HEK293 (cell line): ENCODE measurements at regions not wholly inside any gene's neighbourhood (a gene's known extent, or its start where the extent isn't known, plus 50 kb on each side); places are given as distances from the start of the nearest gene placed in this dataset.

Experiments used
- CTCF ChIA-PET: fragments of 350-600 bp; formaldehyde crosslinking; extraction: SDS; loops from one replicate; lab custom pipeline; 2021; ENCODE audit warnings: antibody characterized with exemption; lab: Yijun Ruan, JAX
- POLR2A ChIA-PET: fragments of 300-600 bp; formaldehyde crosslinking; extraction: SDS; loops from one replicate; lab custom pipeline; 2020; ENCODE audit warnings: antibody characterized with exemption, inconsistent platforms; lab: Yijun Ruan, JAX
- H3K27ac ChIP-seq: fragments of 200-500 bp; sonication (Bioruptor generic); 2 replicates; pipeline ENCODE4 v1.5.1; 2014; ENCODE audit warnings: low read depth, low read length, control low read depth, inconsistent platforms; ENCODE audit errors: extremely low read depth
- H3K36me3 ChIP-seq, 2 experiments: fragments of 200-500 bp in 1 of 2; sonication (Bioruptor generic) in 1 of 2; 1 replicate in 1 of 2; 2 replicates in 1 of 2; pipeline ENCODE4 v1.5.1; 2014 to 2017; ENCODE audit warnings: inconsistent platforms in 2 of 2, low read length in 2 of 2; ENCODE audit not compliant: control insufficient read depth in 2 of 2, insufficient read depth in 1 of 2
- H3K4me1 ChIP-seq: fragments of 200-500 bp; sonication (Bioruptor generic); 2 replicates; pipeline ENCODE4 v1.5.1; 2014; ENCODE audit warnings: mild to moderate bottlenecking, low read length, inconsistent platforms; ENCODE audit not compliant: control insufficient read depth, insufficient read depth
- H3K4me3 ChIP-seq: 2 replicates; pipeline ENCODE4 v1.5.1; 2011; ENCODE audit warnings: low read depth, mild to moderate bottlenecking, control low read depth, low read length, moderate library complexity
- H3K9me3 ChIP-seq: fragments of 200-500 bp; sonication (Bioruptor generic); 2 replicates; pipeline ENCODE4 v1.5.1; 2014; ENCODE audit warnings: low read depth, low read length, inconsistent platforms; ENCODE audit not compliant: control insufficient read depth, insufficient read depth
- EGR2 ChIP-seq: fragments of 450-650 bp; formaldehyde crosslinking; IDR thresholded peaks from 2 replicates; pipeline ENCODE4 v1.5.1; 2016; ENCODE audit warnings: low read depth, missing biosample characterization, missing genetic modification characterization
- KLF8 ChIP-seq: fragments of 450-650 bp; formaldehyde crosslinking; IDR thresholded peaks from 2 replicates; pipeline ENCODE4 v1.5.1; 2016; ENCODE audit warnings: missing biosample characterization, missing genetic modification characterization
- PRDM10 ChIP-seq: fragments of 450-650 bp; formaldehyde crosslinking; IDR thresholded peaks from 2 replicates; pipeline ENCODE4 v1.5.1; 2016; ENCODE audit warnings: missing biosample characterization, missing genetic modification characterization
- SCRT2 ChIP-seq: fragments of 450-650 bp; formaldehyde crosslinking; IDR thresholded peaks from 2 replicates; pipeline ENCODE4 v1.5.1; 2016; ENCODE audit warnings: missing biosample characterization, missing genetic modification characterization
- SETDB1 ChIP-seq: IDR thresholded peaks from one replicate; pipeline ENCODE4 v1.6.1; 2017; ENCODE audit warnings: mild to moderate bottlenecking, low read length, moderate library complexity, mixed read lengths; ENCODE audit not compliant: insufficient read length
- SP2 ChIP-seq: fragments of 450-650 bp; formaldehyde crosslinking; IDR thresholded peaks from 2 replicates; pipeline ENCODE4 v1.5.1; 2016; ENCODE audit warnings: missing biosample characterization, missing genetic modification characterization
- SP7 ChIP-seq: fragments of 450-650 bp; formaldehyde crosslinking; IDR thresholded peaks from 2 replicates; pipeline ENCODE4 v1.5.1; 2016; ENCODE audit warnings: missing biosample characterization, missing genetic modification characterization
- TRIM28 ChIP-seq: IDR thresholded peaks from 2 replicates; pipeline ENCODE4 v1.6.1; 2011; ENCODE audit warnings: low read length, control low read depth, borderline replicate concordance
- YY2 ChIP-seq: fragments of 450-650 bp; formaldehyde crosslinking; IDR thresholded peaks from 2 replicates; pipeline ENCODE4 v1.5.1; 2016; ENCODE audit warnings: missing biosample characterization, missing genetic modification characterization
- ZFP3 ChIP-seq: fragments of 450-650 bp; formaldehyde crosslinking; IDR thresholded peaks from 2 replicates; pipeline ENCODE4 v1.5.1; 2016; ENCODE audit warnings: low read depth, missing biosample characterization, missing genetic modification characterization
- ZIC2 ChIP-seq: fragments of 450-650 bp; formaldehyde crosslinking; IDR thresholded peaks from 2 replicates; pipeline ENCODE4 v1.5.1; 2016; ENCODE audit warnings: missing biosample characterization, missing genetic modification characterization
- ZNF211 ChIP-seq: fragments of 450-650 bp; formaldehyde crosslinking; IDR thresholded peaks from 2 replicates; pipeline ENCODE4 v1.5.1; 2016; ENCODE audit warnings: low read depth, missing biosample characterization, missing genetic modification characterization
- ZNF26 ChIP-seq: fragments of 450-650 bp; formaldehyde crosslinking; IDR thresholded peaks from 2 replicates; pipeline ENCODE4 v1.5.1; 2016; ENCODE audit warnings: missing biosample characterization, missing genetic modification characterization
- ZNF280C ChIP-seq: fragments of 450-650 bp; formaldehyde crosslinking; IDR thresholded peaks from 2 replicates; pipeline ENCODE4 v1.5.1; 2016; ENCODE audit warnings: missing biosample characterization, missing genetic modification characterization
- ZNF354C ChIP-seq: fragments of 450-650 bp; formaldehyde crosslinking; IDR thresholded peaks from 2 replicates; pipeline ENCODE4 v1.5.1; 2016; ENCODE audit warnings: missing biosample characterization, missing genetic modification characterization, low read depth, borderline replicate concordance
- ZNF48 ChIP-seq: fragments of 450-650 bp; formaldehyde crosslinking; IDR thresholded peaks from 2 replicates; pipeline ENCODE4 v1.5.1; 2016; ENCODE audit warnings: missing biosample characterization, missing genetic modification characterization
- ZNF645 ChIP-seq: fragments of 450-650 bp; formaldehyde crosslinking; IDR thresholded peaks from 2 replicates; pipeline ENCODE4; 2016; ENCODE audit warnings: missing biosample characterization, missing genetic modification characterization
- ZSCAN16 ChIP-seq: fragments of 450-650 bp; formaldehyde crosslinking; IDR thresholded peaks from 2 replicates; pipeline ENCODE4 v1.5.1; 2016; ENCODE audit warnings: missing biosample characterization, missing genetic modification characterization
- ZXDB ChIP-seq: fragments of 450-650 bp; formaldehyde crosslinking; IDR thresholded peaks from 2 replicates; pipeline ENCODE4 v1.5.1; 2016; ENCODE audit warnings: missing biosample characterization, missing genetic modification characterization
- TF ChIP-seq, protein P1 (sequence below): fragments of 450-650 bp; formaldehyde crosslinking; IDR thresholded peaks from 2 replicates; pipeline ENCODE4 v1.5.1; 2017; ENCODE audit warnings: missing biosample characterization, missing genetic modification characterization
- TF ChIP-seq, protein P2 (sequence below): fragments of 450-650 bp; formaldehyde crosslinking; IDR thresholded peaks from 2 replicates; pipeline ENCODE4 v1.5.1; 2016; ENCODE audit warnings: missing biosample characterization, missing genetic modification characterization
- TF ChIP-seq, protein P3 (sequence below): fragments of 450-650 bp; formaldehyde crosslinking; IDR thresholded peaks from 2 replicates; pipeline ENCODE4 v1.5.1; 2016; ENCODE audit warnings: missing biosample characterization, missing genetic modification characterization

DNA sequence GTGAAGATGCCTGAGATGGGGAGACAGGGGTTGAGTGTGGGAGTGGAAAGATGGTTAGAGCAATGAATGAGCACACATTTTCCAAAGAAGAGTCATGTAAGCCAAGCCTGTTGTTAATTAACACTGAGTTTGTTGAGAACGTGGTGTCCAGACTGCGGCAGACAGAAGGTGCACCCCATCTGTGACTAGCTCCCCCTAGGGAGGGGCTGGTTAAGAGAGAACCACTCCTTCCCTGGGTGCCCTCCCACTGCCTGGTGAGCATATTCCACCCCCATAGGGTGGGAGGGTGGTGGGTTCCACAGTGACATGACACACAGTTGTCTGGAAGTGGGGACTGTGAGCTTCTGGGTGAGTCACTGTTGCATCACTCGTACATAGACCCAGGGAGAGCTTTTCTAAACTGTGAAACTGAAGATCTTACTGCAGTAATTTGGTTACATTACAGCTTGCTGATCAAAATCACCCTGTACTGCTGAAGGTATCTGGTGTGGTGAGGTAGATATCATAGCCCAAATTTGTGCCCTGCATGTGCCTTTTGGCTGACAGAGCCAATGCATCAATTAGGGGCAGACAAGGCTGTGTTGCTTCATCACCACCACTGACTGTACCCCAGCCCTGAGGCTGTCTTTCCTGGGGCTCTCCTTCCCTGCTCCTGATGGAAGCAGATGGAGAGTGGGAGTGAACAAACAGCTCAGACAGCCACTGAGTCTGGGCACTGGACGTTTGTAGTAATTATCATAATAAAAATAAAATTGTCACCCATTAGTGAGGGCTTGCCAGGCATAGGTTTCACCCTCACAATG is 150.9 kb downstream of the EMP1 start (continued):
- TF ChIP-seq PRDM10 (peak; percentile 83), ZNF354C (no peak), ZSCAN16 (tag by site-specific recombination) (no peak), ZXDB (tag by site-specific recombination) (no peak), ZFP3 (tag by site-specific recombination) (no peak), ZNF645 (no peak), SETDB1 (no peak), EGR2 (peak; percentile 57; the same call in 1 of the 2 replicates), SP7 (tag by site-specific recombination) (no peak), KLF8 (tag by site-specific recombination) (no peak), ZNF280C (tag by site-specific recombination) (no peak)
- TF ChIP-seq, protein P1, sequence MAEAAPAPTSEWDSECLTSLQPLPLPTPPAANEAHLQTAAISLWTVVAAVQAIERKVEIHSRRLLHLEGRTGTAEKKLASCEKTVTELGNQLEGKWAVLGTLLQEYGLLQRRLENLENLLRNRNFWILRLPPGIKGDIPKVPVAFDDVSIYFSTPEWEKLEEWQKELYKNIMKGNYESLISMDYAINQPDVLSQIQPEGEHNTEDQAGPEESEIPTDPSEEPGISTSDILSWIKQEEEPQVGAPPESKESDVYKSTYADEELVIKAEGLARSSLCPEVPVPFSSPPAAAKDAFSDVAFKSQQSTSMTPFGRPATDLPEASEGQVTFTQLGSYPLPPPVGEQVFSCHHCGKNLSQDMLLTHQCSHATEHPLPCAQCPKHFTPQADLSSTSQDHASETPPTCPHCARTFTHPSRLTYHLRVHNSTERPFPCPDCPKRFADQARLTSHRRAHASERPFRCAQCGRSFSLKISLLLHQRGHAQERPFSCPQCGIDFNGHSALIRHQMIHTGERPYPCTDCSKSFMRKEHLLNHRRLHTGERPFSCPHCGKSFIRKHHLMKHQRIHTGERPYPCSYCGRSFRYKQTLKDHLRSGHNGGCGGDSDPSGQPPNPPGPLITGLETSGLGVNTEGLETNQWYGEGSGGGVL (tag by site-specific recombination): peak; percentile 86

DNA sequence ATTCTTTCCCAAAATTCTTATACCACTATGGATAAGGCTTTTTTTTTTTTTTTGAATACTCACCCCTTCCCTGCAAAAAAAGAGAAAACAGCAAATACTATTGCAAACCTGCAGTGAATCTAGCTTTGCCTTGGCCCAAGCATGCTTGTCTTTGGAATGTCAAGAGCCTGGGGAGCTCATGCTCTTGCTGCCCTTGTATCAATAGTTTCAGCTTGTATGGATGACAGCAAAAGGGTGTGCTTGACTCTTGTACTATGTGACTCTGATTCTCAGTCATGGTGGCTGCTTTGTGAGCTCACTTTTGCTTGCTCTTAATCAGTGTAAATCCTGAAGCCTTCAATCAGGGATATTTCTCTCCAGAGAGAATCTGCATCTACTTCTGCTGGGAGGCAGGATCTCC is 149.2 kb downstream of the EMP1 start:
- POLR2A ChIA-PET: interaction anchor here (0.7 kb wide), 1 partner anchor 220 kb away, joined by 5 read pairs; no protein-coding TSS in a partner anchor
- TF ChIP-seq, protein P2, sequence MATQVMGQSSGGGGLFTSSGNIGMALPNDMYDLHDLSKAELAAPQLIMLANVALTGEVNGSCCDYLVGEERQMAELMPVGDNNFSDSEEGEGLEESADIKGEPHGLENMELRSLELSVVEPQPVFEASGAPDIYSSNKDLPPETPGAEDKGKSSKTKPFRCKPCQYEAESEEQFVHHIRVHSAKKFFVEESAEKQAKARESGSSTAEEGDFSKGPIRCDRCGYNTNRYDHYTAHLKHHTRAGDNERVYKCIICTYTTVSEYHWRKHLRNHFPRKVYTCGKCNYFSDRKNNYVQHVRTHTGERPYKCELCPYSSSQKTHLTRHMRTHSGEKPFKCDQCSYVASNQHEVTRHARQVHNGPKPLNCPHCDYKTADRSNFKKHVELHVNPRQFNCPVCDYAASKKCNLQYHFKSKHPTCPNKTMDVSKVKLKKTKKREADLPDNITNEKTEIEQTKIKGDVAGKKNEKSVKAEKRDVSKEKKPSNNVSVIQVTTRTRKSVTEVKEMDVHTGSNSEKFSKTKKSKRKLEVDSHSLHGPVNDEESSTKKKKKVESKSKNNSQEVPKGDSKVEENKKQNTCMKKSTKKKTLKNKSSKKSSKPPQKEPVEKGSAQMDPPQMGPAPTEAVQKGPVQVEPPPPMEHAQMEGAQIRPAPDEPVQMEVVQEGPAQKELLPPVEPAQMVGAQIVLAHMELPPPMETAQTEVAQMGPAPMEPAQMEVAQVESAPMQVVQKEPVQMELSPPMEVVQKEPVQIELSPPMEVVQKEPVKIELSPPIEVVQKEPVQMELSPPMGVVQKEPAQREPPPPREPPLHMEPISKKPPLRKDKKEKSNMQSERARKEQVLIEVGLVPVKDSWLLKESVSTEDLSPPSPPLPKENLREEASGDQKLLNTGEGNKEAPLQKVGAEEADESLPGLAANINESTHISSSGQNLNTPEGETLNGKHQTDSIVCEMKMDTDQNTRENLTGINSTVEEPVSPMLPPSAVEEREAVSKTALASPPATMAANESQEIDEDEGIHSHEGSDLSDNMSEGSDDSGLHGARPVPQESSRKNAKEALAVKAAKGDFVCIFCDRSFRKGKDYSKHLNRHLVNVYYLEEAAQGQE: no peak
- no peak for TF ChIP-seq TRIM28
- no peak for TF ChIP-seq YY2 (tag by site-specific recombination)
- TF ChIP-seq ZIC2 (tag by site-specific recombination): no peak
- no peak for TF ChIP-seq ZNF26
- no peak for TF ChIP-seq ZNF48 (tag by site-specific recombination)
- TF ChIP-seq SCRT2: no peak
- no peak for TF ChIP-seq SP2
- TF ChIP-seq, protein P3, sequence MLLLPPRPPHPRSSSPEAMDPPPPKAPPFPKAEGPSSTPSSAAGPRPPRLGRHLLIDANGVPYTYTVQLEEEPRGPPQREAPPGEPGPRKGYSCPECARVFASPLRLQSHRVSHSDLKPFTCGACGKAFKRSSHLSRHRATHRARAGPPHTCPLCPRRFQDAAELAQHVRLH (tag by site-specific recombination): no peak
- no peak for TF ChIP-seq ZNF211 (tag by site-specific recombination)

More for the DNA sequence above, 149.2 kb downstream of the EMP1 start:
- H3K27ac ChIP-seq: no peak overlapping the region
- H3K4me3 ChIP-seq: no peak overlapping the region
- CTCF ChIA-PET: interaction anchor here (0.6 to 1.6 kb wide), 7 partner anchors 17 to 189 kb away, joined by 3 to 10 read pairs (median 3); no protein-coding TSS in a partner anchor
- no peaks in the 10 kb centered on the region for H3K4me1 ChIP-seq
- no peaks in the 10 kb centered on the region for H3K9me3 ChIP-seq
- no peaks in the 10 kb centered on the region for H3K36me3 ChIP-seq
